ENCODE measurements at regions not wholly inside any gene's neighbourhood (a gene's known extent, or its start where the extent isn't known, plus 50 kb on each side); places are given as distances from the start of the nearest gene placed in this dataset.
A peak's percentile ranks its signal among the peaks of the same experiment; 100 is the strongest.
"Not testable (repeated sequence)": the region's sequence is repeated elsewhere in the genome, so short reads cannot be mapped to it uniquely, and the experiment has no call there.

GRCh38 chr10:6787718-6788117, 207.6 kb upstream of the PRKCQ start:
- peaks cover 9% of the 10 kb centered on the region for H3K27me3 Mint-ChIP-seq (ENCODE audit: low read depth, poor library complexity)
- H3K27ac Mint-ChIP-seq = no peak overlapping the region
- DNase-seq = no peak
- H3K4me1 Mint-ChIP-seq = no peaks in the 10 kb centered on the region
- no peak overlapping the region for H3K4me3 Mint-ChIP-seq
- TF ChIP-seq CTCF (IDR thresholded peaks at IDR 0.05) = no peak
- no peaks in the 10 kb centered on the region for H3K36me3 Mint-ChIP-seq (ENCODE audit: low read depth)
- no peaks in the 10 kb centered on the region for H3K9me3 Mint-ChIP-seq

GRCh38 chr10:6787091-6787490, 207.0 kb upstream of the PRKCQ start:
- H3K36me3 Mint-ChIP-seq (ENCODE audit: low read depth) = no peaks in the 10 kb centered on the region

GRCh38 chr10:6786579-6787031, 206.5 kb upstream of the PRKCQ start:
- H3K36me3 Mint-ChIP-seq (ENCODE audit: low read depth) = no peaks in the 10 kb centered on the region

More at GRCh38 chr10:6787091-6787490, 207.0 kb upstream of the PRKCQ start:
- no peak for TF ChIP-seq CTCF (IDR thresholded peaks at IDR 0.05)
- no peak for DNase-seq
- H3K27ac Mint-ChIP-seq = no peak overlapping the region
- H3K4me3 Mint-ChIP-seq = no peak overlapping the region
- H3K4me1 Mint-ChIP-seq = no peaks in the 10 kb centered on the region
- H3K9me3 Mint-ChIP-seq = no peaks in the 10 kb centered on the region
- peaks cover 11% of the 10 kb centered on the region for H3K27me3 Mint-ChIP-seq (ENCODE audit: low read depth, poor library complexity)

GRCh38 chr10:6784429-6784828, 204.4 kb upstream of the PRKCQ start:
- not testable (repeated sequence) for H3K27me3 Mint-ChIP-seq (ENCODE audit: low read depth, poor library complexity); H3K36me3 Mint-ChIP-seq (ENCODE audit: low read depth); H3K4me3 Mint-ChIP-seq; H3K4me1 Mint-ChIP-seq; H3K9me3 Mint-ChIP-seq; DNase-seq; H3K27ac Mint-ChIP-seq

More at GRCh38 chr10:6786579-6787031, 206.5 kb upstream of the PRKCQ start:
- Mint-ChIP-seq H3K27ac (no peak overlapping the region), H3K4me1 (peaks cover 4% of the 10 kb centered on the region), H3K27me3 (ENCODE audit: low read depth, poor library complexity) (peaks cover 7% of the 10 kb centered on the region), H3K9me3 (no peaks in the 10 kb centered on the region), H3K4me3 (no peak overlapping the region)
- DNase-seq = no peak
- TF ChIP-seq CTCF (IDR thresholded peaks at IDR 0.05) = no peak

- Mint-ChIP-seq H3K4me3 (no peak overlapping the region), H3K27ac (peak overlapping the region; percentile 12)
Measured at GRCh38 chr10:6783471-6783870, 203.4 kb upstream of the PRKCQ start.

GRCh38 chr10:6782378-6782777, 202.3 kb upstream of the PRKCQ start:
- no peaks in the 10 kb centered on the region for H3K36me3 Mint-ChIP-seq (ENCODE audit: low read depth)
- H3K4me3 Mint-ChIP-seq = no peak overlapping the region
- no peak overlapping the region for H3K27ac Mint-ChIP-seq
- H3K4me1 Mint-ChIP-seq = peaks cover 10% of the 10 kb centered on the region
- peaks cover 23% of the 10 kb centered on the region for H3K27me3 Mint-ChIP-seq (ENCODE audit: low read depth, poor library complexity)
- TF ChIP-seq CTCF (IDR thresholded peaks at IDR 0.05) = no peak
- no peaks in the 10 kb centered on the region for H3K9me3 Mint-ChIP-seq
- DNase-seq = no peak

More at GRCh38 chr10:6783471-6783870, 203.4 kb upstream of the PRKCQ start:
- DNase-seq = no peak
- Mint-ChIP-seq H3K4me1 (peaks cover 10% of the 10 kb centered on the region), H3K27me3 (ENCODE audit: low read depth, poor library complexity) (peaks cover 15% of the 10 kb centered on the region), H3K9me3 (no peaks in the 10 kb centered on the region), H3K36me3 (ENCODE audit: low read depth) (no peaks in the 10 kb centered on the region)
- no peak for TF ChIP-seq CTCF (IDR thresholded peaks at IDR 0.05)

Measured in nephron progenitor cell (in vitro differentiated cells).